HEK293T (cell line): ENCODE measurements at regions not wholly inside any gene's neighbourhood (a gene's known extent, or its start where the extent isn't known, plus 50 kb on each side); places are given as distances from the start of the nearest gene placed in this dataset.

Experiments
- CTBP1 ChIP-seq: fragments of 450-650 bp; IDR thresholded peaks from 2 replicates; pipeline ENCODE4 v1.6.1; 2016; ENCODE audit warnings: borderline replicate concordance
- ELF4 ChIP-seq: fragments of 450-650 bp; IDR thresholded peaks from 2 replicates; pipeline ENCODE4 v1.6.1; 2017; ENCODE audit warnings: antibody characterized with exemption
- FOXA1 ChIP-seq: fragments of 450-650 bp; IDR thresholded peaks from 2 replicates; pipeline ENCODE4 v1.6.1; 2016; ENCODE audit warnings: mild to moderate bottlenecking
- FOXK2 ChIP-seq: fragments of 450-650 bp; IDR thresholded peaks from 2 replicates; pipeline ENCODE4 v1.6.1; 2016; ENCODE audit warnings: mild to moderate bottlenecking
- NFRKB ChIP-seq: fragments of 450-650 bp; IDR thresholded peaks from 2 replicates; pipeline ENCODE4 v1.6.1; 2016; ENCODE audit warnings: mild to moderate bottlenecking, moderate library complexity
- SUZ12 ChIP-seq: fragments of 450-650 bp; IDR thresholded peaks from 2 replicates; pipeline ENCODE4 v1.6.1; 2016; ENCODE audit warnings: mild to moderate bottlenecking

- TF ChIP-seq FOXA1 (no peak), NFRKB (no peak), SUZ12 (no peak), CTBP1 (no peak), ELF4 (no peak), FOXK2 (no peak)
Measured at GRCh38 chr12:128109636-128110035, 157.3 kb upstream of the TMEM132C start.
